ENCODE measurements at regions not wholly inside any gene's neighbourhood (a gene's known extent, or its start where the extent isn't known, plus 50 kb on each side); places are given as distances from the start of the nearest gene placed in this dataset.

GRCh38 chr13:104491916-104492315, 1425.7 kb upstream of the SLC10A2 start:
- no peak for TF ChIP-seq POLR2A (IDR thresholded peaks at IDR 0.05)
- TF ChIP-seq CTCF (IDR thresholded peaks at IDR 0.05), result no peak
- intact Hi-C loops (cut with DNase I), result no loop called here
- WGBS, 2 donors, result 81 to 83% methylated on average over 5 of the region's 5 CpGs
- Histone ChIP-seq H3K36me3 (no peaks in the 10 kb centered on the region), H3K4me3 (replicated peaks in 1 of 3) (no peak overlapping the region), H3K9me3 (no peaks in the 10 kb centered on the region), H3K27me3 (no peaks in the 10 kb centered on the region), H3K27ac (no peak overlapping the region), H3K4me1 (no peaks in the 10 kb centered on the region)
- DNase-seq, result no peak

DNA sequence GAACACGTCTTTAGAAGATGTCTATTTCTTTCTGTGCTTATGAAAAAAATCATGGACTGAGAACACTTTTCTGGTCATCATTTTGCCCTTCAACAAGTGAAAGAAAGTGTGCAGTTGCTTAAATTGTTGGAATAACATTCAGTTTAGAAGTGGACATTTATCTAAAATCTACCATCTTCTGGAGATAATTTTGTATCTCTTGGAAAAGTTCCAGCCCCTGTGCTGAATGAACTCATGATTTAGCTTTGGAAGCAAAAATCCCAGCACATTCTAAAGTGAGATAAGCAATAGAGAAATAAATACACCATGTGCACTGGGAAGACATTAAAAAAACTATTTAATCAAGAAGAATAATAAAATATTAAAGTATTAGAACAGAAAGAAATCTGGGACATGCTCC, 1420.8 kb upstream of the SLC10A2 start:
- no peak overlapping the region for H3K27ac ChIP-seq
- DNase-seq, result no peak
- no peaks in the 10 kb centered on the region for H3K9me3 ChIP-seq
- no peak overlapping the region for H3K4me3 ChIP-seq (replicated peaks in 1 of 3)
- H3K36me3 ChIP-seq, result no peaks in the 10 kb centered on the region
- no peak for TF ChIP-seq CTCF (IDR thresholded peaks at IDR 0.05)
- TF ChIP-seq POLR2A (IDR thresholded peaks at IDR 0.05), result no peak
- 49 to 52% methylated on average over 1 of the region's 1 CpG for WGBS, 2 donors
- intact Hi-C loops (cut with DNase I), result no loop called here
- H3K4me1 ChIP-seq, result no peaks in the 10 kb centered on the region
- no peaks in the 10 kb centered on the region for H3K27me3 ChIP-seq

DNA sequence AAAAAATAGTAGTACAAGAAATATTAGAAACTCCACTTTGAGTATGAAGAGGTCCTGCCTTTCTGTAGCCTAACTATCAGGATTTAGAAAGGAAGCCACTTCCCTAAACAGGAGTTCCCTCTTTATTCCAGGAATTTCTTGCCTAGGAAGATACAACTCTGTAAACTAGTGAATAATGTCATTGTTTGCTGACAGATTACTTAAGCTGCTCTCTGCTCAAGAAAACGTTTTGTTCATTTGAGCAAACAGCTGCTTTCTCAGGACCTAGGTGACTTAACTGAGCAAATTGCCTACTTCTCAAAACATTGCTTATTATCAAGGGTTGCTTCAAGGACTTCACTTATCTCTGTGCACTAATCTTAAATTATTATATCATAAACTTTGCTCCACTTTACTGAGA, 1419.4 kb upstream of the SLC10A2 start:
- H3K9me3 ChIP-seq, result no peaks in the 10 kb centered on the region
- TF ChIP-seq CTCF (IDR thresholded peaks at IDR 0.05), result no peak
- DNase-seq, result no peak
- H3K4me1 ChIP-seq, result no peaks in the 10 kb centered on the region
- H3K27ac ChIP-seq, result no peak overlapping the region
- WGBS, 2 donors, result 0 to 9% methylated on average over 1 of the region's 1 CpG
- intact Hi-C loops (cut with DNase I), result no loop called here
- H3K27me3 ChIP-seq, result no peaks in the 10 kb centered on the region
- H3K36me3 ChIP-seq, result no peaks in the 10 kb centered on the region
- H3K4me3 ChIP-seq (replicated peaks in 1 of 3), result no peak overlapping the region

DNA sequence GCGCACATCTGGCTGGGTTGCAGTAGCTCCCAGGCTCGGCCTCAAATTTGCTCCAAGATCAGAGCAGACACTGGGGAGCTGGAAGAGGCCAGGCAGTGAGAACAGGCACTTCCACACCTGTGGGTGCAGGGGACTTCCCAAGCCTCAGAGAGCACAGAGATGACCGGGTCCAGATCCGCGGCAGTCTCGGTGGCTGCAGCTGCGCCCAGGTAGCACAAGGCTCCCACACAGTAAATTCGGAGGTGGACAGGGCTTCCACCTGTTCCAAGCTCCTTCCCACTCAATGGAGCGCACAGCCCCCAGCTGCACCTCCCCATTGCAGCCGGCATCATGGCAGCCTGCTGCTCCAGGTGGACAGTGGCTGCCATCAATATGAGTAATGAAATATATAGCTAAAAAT, 1417.4 kb upstream of the SLC10A2 start:
- Histone ChIP-seq H3K27me3 (no peaks in the 10 kb centered on the region), H3K4me1 (no peaks in the 10 kb centered on the region), H3K9me3 (no peaks in the 10 kb centered on the region), H3K4me3 (replicated peaks in 1 of 3) (no peak overlapping the region), H3K27ac (no peak overlapping the region), H3K36me3 (no peaks in the 10 kb centered on the region)
- intact Hi-C loops (cut with DNase I), result no loop called here
- TF ChIP-seq POLR2A (IDR thresholded peaks at IDR 0.05) (no peak), CTCF (IDR thresholded peaks at IDR 0.05) (no peak)
- no peak for DNase-seq
- WGBS, 2 donors, result 96 to 97% methylated on average over 9 to 10 of the region's 10 CpGs

- no peak for DNase-seq
- Histone ChIP-seq H3K36me3 (no peaks in the 10 kb centered on the region), H3K27me3 (no peaks in the 10 kb centered on the region), H3K4me1 (no peaks in the 10 kb centered on the region), H3K9me3 (no peaks in the 10 kb centered on the region), H3K27ac (no peak overlapping the region), H3K4me3 (replicated peaks in 1 of 3) (no peak overlapping the region)
- 91 to 95% methylated on average over 2 of the region's 2 CpGs for WGBS, 2 donors
- TF ChIP-seq POLR2A (IDR thresholded peaks at IDR 0.05) (no peak), CTCF (IDR thresholded peaks at IDR 0.05) (no peak)
- intact Hi-C loops (cut with DNase I), result no loop called here
Measured at GRCh38 chr13:104477261-104477660, 1411.0 kb upstream of the SLC10A2 start.

Data from thyroid gland (tissue), 4 donors.